ENCODE measurements at regions not wholly inside any gene's neighbourhood (a gene's known extent, or its start where the extent isn't known, plus 50 kb on each side); places are given as distances from the start of the nearest gene placed in this dataset.
"Not testable (repeated sequence)": the region's sequence is repeated elsewhere in the genome, so short reads cannot be mapped to it uniquely, and the experiment has no call there.

- DNase-seq (ENCODE audit: low read depth in 4 of 4, low spot score in 2 of 4): peak in 2 of 4 donors; percentile 21 to 34
Observed at GRCh38 chr9:108033976-108034964, 544.7 kb upstream of the KLF4 start.

GRCh38 chr9:108032079-108032478, 542.5 kb upstream of the KLF4 start:
- not testable (repeated sequence) for DNase-seq (ENCODE audit: low read depth in 4 of 4, low spot score in 2 of 4)

GRCh38 chr9:108031221-108031620, 541.7 kb upstream of the KLF4 start:
- DNase-seq (ENCODE audit: low read depth in 4 of 4, low spot score in 2 of 4): not testable (repeated sequence)

GRCh38 chr9:108026718-108027117, 537.1 kb upstream of the KLF4 start:
- not testable (repeated sequence) for DNase-seq (ENCODE audit: low read depth in 4 of 4, low spot score in 2 of 4)

GRCh38 chr9:108024604-108025003, 535.0 kb upstream of the KLF4 start:
- DNase-seq (ENCODE audit: low read depth in 4 of 4, low spot score in 2 of 4): no peak

GRCh38 chr9:108022246-108022935, 532.8 kb upstream of the KLF4 start:
- no peak for DNase-seq (ENCODE audit: low read depth in 4 of 4, low spot score in 2 of 4)

GRCh38 chr9:108021096-108021710, 531.6 kb upstream of the KLF4 start:
- no peak for DNase-seq (ENCODE audit: low read depth in 4 of 4, low spot score in 2 of 4)

- DNase-seq (ENCODE audit: low read depth in 4 of 4, low spot score in 2 of 4): no peak
Observed at GRCh38 chr9:108019821-108020220, 530.3 kb upstream of the KLF4 start.

- no peak for DNase-seq (ENCODE audit: low read depth in 4 of 4, low spot score in 2 of 4)
Observed at GRCh38 chr9:108017671-108018070, 528.1 kb upstream of the KLF4 start.

- DNase-seq (ENCODE audit: low read depth in 4 of 4, low spot score in 2 of 4): no peak
Observed at GRCh38 chr9:108016446-108016845, 526.9 kb upstream of the KLF4 start.

- DNase-seq (ENCODE audit: low read depth in 4 of 4, low spot score in 2 of 4): no peak
Observed at GRCh38 chr9:108015690-108016089, 526.1 kb upstream of the KLF4 start.

GRCh38 chr9:108014353-108014752, 524.8 kb upstream of the KLF4 start:
- no peak for DNase-seq (ENCODE audit: low read depth in 4 of 4, low spot score in 2 of 4)

GRCh38 chr9:108012886-108013665, 523.5 kb upstream of the KLF4 start:
- DNase-seq (ENCODE audit: low read depth in 4 of 4, low spot score in 2 of 4): no peak

GRCh38 chr9:108012405-108012804, 522.8 kb upstream of the KLF4 start:
- no peak for DNase-seq (ENCODE audit: low read depth in 4 of 4, low spot score in 2 of 4)

GRCh38 chr9:108003526-108003925, 514.0 kb upstream of the KLF4 start:
- no peak for DNase-seq (ENCODE audit: low read depth in 4 of 4, low spot score in 2 of 4)

GRCh38 chr9:108002371-108002956, 512.9 kb upstream of the KLF4 start:
- DNase-seq (ENCODE audit: low read depth in 4 of 4, low spot score in 2 of 4): peak in 3 of 4 donors; percentile 44 to 52 (median 47)

- no peak for DNase-seq (ENCODE audit: low read depth in 4 of 4, low spot score in 2 of 4)
Observed at GRCh38 chr9:108001237-108001636, 511.7 kb upstream of the KLF4 start.

- no peak for DNase-seq (ENCODE audit: low read depth in 4 of 4, low spot score in 2 of 4)
Observed at GRCh38 chr9:107999890-108000289, 510.3 kb upstream of the KLF4 start.

GRCh38 chr9:107999011-107999410, 509.4 kb upstream of the KLF4 start:
- no peak for DNase-seq (ENCODE audit: low read depth in 4 of 4, low spot score in 2 of 4)

GRCh38 chr9:107994648-107995047, 505.1 kb upstream of the KLF4 start:
- DNase-seq (ENCODE audit: low read depth in 4 of 4, low spot score in 2 of 4): no peak

All from left renal cortex interstitium (tissue), 4 donors.